ENCODE measurements at regions not wholly inside any gene's neighbourhood (a gene's known extent, or its start where the extent isn't known, plus 50 kb on each side); places are given as distances from the start of the nearest gene placed in this dataset.

DNA sequence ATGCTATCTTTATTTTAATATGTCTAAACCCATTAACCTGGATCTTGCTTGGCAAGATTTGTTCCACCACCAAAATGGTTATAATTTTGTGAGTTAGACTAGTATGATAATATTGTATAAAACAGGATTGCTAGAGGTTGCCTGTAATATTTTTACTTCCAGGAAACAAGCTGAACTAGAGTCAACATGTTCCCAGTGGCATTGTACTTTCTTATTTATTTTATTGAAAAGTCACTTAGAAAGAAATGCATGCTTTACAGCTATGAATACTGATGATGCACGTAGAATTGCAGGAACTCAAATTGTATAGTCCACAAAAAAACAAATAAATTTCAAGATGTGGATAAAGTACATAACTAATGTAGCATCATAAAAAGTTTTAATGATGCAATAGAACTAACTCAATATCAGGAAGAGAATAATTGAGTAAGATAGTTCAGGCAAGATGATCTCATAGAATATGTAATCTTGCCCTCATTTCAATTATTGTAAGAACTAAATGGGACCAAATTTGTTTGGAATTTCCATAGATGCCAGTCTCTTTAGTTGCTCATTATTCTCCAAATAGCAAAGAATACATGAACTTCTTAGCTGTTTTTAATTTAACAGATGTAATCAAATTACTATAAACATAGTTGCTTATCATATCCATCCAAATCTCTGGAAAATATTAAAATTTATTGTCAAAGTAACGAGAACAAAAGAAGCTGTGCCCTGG lies 451.8 kb downstream of the COL12A1 start:
- peaks cover 2% of the 10 kb centered on the region; the same call in 1 of the 2 replicates for H3K9me3 ChIP-seq (ENCODE audit: control insufficient read depth, insufficient read depth, low read length)
- no peak for DNase-seq (ENCODE audit: low read depth, low spot score)
- H3K27ac ChIP-seq (ENCODE audit: low read depth, low read length): no peak overlapping the region
- ChIA-PET CTCF (interaction anchor here (0.9 kb wide), 1 partner anchor 455 kb away, joined by 3 read pairs; no protein-coding TSS in a partner anchor), POLR2A (no interaction called here)
- H3K27me3 ChIP-seq (ENCODE audit: control insufficient read depth, insufficient read depth, low read length): no peaks in the 10 kb centered on the region
- H3K4me3 ChIP-seq (ENCODE audit: low read depth, low read length): no peak overlapping the region
- TF ChIP-seq, protein P1, sequence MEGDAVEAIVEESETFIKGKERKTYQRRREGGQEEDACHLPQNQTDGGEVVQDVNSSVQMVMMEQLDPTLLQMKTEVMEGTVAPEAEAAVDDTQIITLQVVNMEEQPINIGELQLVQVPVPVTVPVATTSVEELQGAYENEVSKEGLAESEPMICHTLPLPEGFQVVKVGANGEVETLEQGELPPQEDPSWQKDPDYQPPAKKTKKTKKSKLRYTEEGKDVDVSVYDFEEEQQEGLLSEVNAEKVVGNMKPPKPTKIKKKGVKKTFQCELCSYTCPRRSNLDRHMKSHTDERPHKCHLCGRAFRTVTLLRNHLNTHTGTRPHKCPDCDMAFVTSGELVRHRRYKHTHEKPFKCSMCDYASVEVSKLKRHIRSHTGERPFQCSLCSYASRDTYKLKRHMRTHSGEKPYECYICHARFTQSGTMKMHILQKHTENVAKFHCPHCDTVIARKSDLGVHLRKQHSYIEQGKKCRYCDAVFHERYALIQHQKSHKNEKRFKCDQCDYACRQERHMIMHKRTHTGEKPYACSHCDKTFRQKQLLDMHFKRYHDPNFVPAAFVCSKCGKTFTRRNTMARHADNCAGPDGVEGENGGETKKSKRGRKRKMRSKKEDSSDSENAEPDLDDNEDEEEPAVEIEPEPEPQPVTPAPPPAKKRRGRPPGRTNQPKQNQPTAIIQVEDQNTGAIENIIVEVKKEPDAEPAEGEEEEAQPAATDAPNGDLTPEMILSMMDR (IDR thresholded peaks at IDR 0.05; ENCODE audit: low read depth, low read length): no peak

DNA sequence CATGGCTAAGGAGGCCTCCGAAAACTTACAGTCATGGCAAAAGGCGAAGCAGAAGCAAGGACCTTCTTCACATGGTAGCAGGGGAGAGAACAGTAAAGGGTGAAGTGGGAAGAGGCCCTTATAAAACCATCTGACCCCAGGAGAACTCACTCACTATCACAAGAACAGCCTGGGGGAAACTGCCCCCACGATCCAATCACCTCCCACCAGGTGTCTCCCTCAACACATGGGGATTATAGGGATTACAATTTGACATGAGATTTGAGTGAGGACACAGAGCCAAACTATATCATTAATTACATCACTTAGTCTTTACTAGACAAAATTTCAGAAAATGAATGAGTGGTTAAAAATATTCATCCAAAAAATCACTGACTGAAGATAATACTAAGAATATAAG lies 453.6 kb downstream of the COL12A1 start:
- ChIA-PET POLR2A (no interaction called here), CTCF (no interaction called here)
- TF ChIP-seq, protein P1 (IDR thresholded peaks at IDR 0.05; ENCODE audit: low read depth, low read length): no peak
- DNase-seq (ENCODE audit: low read depth, low spot score): no peak
- peaks cover 2% of the 10 kb centered on the region; the same call in 1 of the 2 replicates for H3K9me3 ChIP-seq (ENCODE audit: control insufficient read depth, insufficient read depth, low read length)
- H3K27ac ChIP-seq (ENCODE audit: low read depth, low read length): no peak overlapping the region
- no peak overlapping the region for H3K4me3 ChIP-seq (ENCODE audit: low read depth, low read length)
- no peaks in the 10 kb centered on the region for H3K27me3 ChIP-seq (ENCODE audit: control insufficient read depth, insufficient read depth, low read length)

DNA sequence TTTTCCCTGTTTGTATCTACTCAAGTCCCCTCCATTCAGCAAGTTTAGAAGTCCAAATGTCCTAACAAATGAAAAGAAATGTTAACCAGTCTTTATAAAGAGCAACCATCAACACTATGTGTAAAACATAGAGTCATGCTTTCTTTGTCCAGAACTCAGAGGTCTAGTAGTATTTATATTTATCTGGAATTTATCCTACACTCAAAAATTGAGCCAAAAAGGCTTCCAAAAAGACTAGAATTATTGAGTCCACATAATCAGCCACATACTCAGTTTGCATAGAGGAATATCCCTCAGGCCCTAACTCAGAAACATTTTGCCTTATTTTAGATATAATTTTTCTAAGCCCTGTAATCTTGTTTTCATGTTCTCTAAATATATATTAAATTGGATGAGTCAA lies 455.0 kb downstream of the COL12A1 start:
- ChIA-PET CTCF (no interaction called here), POLR2A (interaction anchor here (0.5 kb wide), 1 partner anchor 238 kb away, joined by 3 read pairs; no protein-coding TSS in a partner anchor)
- Histone ChIP-seq H3K27ac (ENCODE audit: low read depth, low read length) (no peak overlapping the region), H3K4me3 (ENCODE audit: low read depth, low read length) (no peak overlapping the region), H3K9me3 (ENCODE audit: control insufficient read depth, insufficient read depth, low read length) (peaks cover 2% of the 10 kb centered on the region; the same call in 1 of the 2 replicates), H3K27me3 (ENCODE audit: control insufficient read depth, insufficient read depth, low read length) (no peaks in the 10 kb centered on the region)
- DNase-seq (ENCODE audit: low read depth, low spot score): no peak
- TF ChIP-seq, protein P1 (IDR thresholded peaks at IDR 0.05; ENCODE audit: low read depth, low read length): no peak

DNA sequence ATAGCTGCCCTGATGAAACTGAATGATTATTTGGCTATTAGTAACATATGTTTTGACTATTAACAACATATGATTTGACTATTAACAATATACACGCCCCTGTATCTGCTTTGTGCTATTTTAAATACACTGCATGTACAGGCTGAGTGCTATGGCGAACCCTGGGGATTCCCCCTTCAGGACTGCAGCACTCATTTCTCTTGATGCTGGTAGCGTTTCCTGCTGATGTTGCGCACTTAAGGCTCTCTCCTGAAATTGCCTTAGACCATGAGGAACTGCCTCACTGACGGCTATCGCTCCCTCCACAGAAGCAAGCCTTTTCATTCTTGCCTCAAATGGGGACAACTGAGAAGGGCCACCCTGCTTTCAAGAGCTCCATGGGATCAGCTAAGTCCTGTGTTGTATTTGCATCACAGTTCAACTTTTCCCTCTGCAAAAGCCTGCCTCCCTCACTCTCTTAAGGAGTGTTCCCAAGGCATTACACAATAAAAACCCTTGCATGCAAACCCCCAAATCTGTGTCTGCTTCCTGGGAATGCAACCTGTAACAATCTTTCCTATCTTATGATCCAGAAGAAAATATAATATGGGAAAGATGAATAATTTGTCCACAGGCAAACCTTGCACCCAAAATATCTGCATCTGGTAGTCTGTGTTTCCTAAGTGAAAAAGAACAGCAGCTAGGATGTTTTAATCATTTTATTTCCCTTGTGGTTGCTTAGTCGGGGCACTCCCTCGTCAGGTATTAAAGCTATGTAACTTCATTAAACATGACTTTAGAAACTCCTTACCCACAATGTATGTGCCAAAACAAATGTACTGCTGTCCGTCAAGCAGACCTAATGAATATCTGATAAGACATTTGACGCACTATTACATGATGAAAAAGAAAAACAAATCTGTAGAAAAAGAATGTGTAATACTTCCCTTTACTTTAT lies 456.4 kb downstream of the COL12A1 start:
- Histone ChIP-seq H3K9me3 (ENCODE audit: control insufficient read depth, insufficient read depth, low read length) (no peaks in the 10 kb centered on the region), H3K27ac (ENCODE audit: low read depth, low read length) (no peak overlapping the region), H3K4me3 (ENCODE audit: low read depth, low read length) (no peak overlapping the region), H3K27me3 (ENCODE audit: control insufficient read depth, insufficient read depth, low read length) (no peaks in the 10 kb centered on the region)
- no peak for DNase-seq (ENCODE audit: low read depth, low spot score)
- TF ChIP-seq, protein P1 (IDR thresholded peaks at IDR 0.05; ENCODE audit: low read depth, low read length): no peak
- ChIA-PET CTCF (interaction anchor here (0.9 kb wide), 1 partner anchor 460 kb away, joined by 3 read pairs; no protein-coding TSS in a partner anchor), POLR2A (no interaction called here)

All from AG04450 (cell line).